ENCODE measurements at regions not wholly inside any gene's neighbourhood (a gene's known extent, or its start where the extent isn't known, plus 50 kb on each side); places are given as distances from the start of the nearest gene placed in this dataset.
"Not testable (repeated sequence)": the region's sequence is repeated elsewhere in the genome, so short reads cannot be mapped to it uniquely, and the experiment has no call there.

DNA sequence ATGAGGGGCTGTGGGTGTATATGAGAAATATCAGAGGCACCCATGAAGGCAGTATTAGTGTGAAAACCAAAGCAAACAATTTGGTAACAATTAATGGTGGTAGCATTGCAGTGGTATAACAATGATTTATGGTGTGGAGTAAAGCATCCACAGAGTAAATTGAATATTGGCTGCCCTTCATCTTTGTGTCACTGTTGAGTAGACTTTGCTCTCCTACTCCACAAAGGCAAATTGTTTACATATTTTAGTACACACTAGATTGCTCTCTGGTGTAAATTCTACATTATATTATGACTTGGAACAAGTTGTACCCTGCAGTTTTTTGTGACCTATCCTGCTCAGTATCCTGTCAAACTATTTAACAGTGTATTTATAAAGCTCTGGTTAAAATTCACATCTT is 455.5 kb upstream of the RORB start:
- H3K4me3 ChIP-seq (ENCODE audit: low read depth, low read length), result no peak overlapping the region
- TF ChIP-seq, protein P1, sequence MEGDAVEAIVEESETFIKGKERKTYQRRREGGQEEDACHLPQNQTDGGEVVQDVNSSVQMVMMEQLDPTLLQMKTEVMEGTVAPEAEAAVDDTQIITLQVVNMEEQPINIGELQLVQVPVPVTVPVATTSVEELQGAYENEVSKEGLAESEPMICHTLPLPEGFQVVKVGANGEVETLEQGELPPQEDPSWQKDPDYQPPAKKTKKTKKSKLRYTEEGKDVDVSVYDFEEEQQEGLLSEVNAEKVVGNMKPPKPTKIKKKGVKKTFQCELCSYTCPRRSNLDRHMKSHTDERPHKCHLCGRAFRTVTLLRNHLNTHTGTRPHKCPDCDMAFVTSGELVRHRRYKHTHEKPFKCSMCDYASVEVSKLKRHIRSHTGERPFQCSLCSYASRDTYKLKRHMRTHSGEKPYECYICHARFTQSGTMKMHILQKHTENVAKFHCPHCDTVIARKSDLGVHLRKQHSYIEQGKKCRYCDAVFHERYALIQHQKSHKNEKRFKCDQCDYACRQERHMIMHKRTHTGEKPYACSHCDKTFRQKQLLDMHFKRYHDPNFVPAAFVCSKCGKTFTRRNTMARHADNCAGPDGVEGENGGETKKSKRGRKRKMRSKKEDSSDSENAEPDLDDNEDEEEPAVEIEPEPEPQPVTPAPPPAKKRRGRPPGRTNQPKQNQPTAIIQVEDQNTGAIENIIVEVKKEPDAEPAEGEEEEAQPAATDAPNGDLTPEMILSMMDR (IDR thresholded peaks at IDR 0.05; ENCODE audit: insufficient read depth, low read length), result no peak
- no peak for DNase-seq (ENCODE audit: low read depth)

DNA sequence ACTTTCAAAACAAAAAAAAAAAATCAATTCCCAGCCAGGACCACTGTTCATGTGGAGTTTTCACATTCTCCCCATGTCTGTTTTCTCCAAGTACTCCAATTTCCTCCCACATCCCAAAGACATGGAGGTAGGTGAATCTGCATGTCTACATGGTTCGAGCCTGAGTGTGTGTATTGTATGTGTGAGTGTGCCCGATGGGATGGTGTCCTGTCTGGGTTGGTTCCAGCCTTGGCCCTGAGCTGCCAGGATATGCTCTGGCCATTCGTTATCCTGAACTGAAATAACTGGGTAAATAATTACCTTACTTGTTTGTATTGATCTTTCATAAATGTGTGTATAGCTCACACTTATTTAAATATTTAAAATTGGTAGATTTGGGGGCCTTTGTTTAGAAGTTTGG is 452.3 kb upstream of the RORB start:
- TF ChIP-seq, protein P1 (IDR thresholded peaks at IDR 0.05; ENCODE audit: insufficient read depth, low read length), result no peak
- DNase-seq (ENCODE audit: low read depth), result no peak
- no peak overlapping the region for H3K4me3 ChIP-seq (ENCODE audit: low read depth, low read length)

DNA sequence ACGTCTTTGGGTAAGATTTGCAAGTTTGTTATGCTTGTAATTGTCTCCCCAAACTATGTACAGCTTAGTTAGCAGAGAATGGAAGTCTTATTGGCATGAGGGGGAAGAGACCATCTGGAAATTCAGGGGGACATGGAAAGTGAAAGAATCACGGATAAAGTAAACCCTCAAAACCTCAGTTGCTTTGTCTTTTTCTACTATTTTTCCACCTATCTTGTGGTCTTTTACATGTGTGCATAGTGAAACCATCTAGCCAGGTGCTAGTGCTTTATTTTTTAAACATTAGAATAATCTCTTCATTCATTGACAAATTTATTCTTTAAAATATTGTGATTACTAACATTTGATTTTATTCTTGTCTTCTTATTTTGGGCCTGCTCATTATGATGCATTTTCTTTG is 441.1 kb upstream of the RORB start:
- DNase-seq (ENCODE audit: low read depth), result no peak
- no peak overlapping the region for H3K4me3 ChIP-seq (ENCODE audit: low read depth, low read length)
- TF ChIP-seq, protein P1 (IDR thresholded peaks at IDR 0.05; ENCODE audit: insufficient read depth, low read length), result no peak

DNA sequence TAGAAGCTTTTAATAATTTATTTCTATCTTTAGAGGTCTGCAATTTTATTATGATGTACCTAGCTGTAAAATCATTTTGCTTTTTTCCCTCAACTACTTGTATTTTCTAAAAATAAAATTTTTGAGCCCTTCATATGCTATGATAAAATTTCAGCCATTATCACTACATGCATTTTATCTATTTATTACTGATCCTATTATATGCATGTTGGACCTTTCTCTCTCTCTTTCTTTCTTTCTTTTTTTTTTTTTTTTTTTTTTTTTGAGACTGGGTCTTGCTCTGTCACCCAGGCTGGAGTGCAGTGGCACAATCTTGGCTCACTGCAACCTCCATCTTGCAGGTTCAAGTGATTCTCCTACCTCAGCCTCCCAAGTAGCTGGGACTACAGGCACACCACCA is 440.1 kb upstream of the RORB start:
- H3K4me3 ChIP-seq (ENCODE audit: low read depth, low read length); DNase-seq (ENCODE audit: low read depth): not testable (repeated sequence)

DNA sequence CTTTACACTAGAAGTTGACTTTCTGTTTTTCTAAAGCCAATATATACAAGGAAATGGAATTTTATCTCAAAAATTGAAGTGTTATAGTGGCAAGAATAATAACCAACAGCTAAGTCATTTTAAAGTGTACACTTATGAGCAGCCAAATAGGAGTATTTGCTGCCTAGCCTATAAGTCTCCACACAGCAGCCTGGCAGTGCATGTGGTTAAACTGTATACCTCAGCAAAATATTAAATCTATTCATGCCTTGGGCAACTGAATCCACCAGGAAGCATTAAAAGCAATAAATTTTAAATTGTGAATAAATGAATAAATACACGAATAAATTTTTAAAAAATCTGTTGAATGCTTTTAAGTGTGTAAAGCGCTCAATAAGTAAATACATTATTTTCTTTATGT is 432.4 kb upstream of the RORB start:
- TF ChIP-seq, protein P1 (IDR thresholded peaks at IDR 0.05; ENCODE audit: insufficient read depth, low read length), result no peak
- no peak for DNase-seq (ENCODE audit: low read depth)

DNA sequence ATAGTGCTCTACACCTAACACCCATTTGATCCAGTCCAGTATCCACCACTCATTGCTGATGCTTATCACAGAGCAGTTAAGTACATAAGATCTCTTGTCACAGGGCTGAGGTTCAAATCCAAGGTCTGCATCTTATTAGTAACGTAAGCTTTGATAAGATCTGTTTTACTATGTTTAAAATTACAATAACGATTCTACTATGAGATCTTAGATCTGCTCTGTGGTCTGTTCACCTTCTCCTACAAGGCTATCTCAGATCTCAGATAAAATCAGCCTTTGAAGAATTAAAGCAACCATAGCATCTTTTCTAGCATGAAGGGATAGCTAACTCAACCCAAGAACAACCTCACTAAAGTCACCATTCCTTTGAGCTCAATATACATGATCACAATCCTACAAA is 431.0 kb upstream of the RORB start:
- H3K4me3 ChIP-seq (ENCODE audit: low read depth, low read length), result no peak overlapping the region
- no peak for DNase-seq (ENCODE audit: low read depth)
- TF ChIP-seq, protein P1 (IDR thresholded peaks at IDR 0.05; ENCODE audit: insufficient read depth, low read length), result no peak

More for the DNA sequence above, 432.4 kb upstream of the RORB start:
- no peak overlapping the region for H3K4me3 ChIP-seq (ENCODE audit: low read depth, low read length)

DNA sequence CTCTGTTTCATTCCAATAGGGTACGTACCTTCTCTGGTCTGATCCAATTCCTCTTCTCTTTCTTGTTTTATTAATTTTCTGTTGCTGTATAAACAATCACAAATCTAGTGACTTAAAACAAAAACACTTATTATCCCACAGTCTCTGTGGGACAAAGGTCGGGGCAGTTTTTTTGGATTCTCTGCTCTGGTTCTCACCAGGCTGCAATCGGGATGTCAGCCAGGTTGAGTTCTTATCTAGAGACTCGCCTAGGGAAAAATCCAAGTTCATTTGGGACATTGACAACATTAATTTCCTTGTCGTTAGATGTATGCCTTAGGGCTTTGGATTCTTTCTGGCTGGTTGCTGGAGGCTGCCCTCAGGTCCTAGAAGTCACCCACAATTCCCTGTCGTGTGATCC is 430.5 kb upstream of the RORB start:
- TF ChIP-seq, protein P1 (IDR thresholded peaks at IDR 0.05; ENCODE audit: insufficient read depth, low read length), result no peak
- H3K4me3 ChIP-seq (ENCODE audit: low read depth, low read length), result no peak overlapping the region
- DNase-seq (ENCODE audit: low read depth), result no peak

All from fibroblast of the aortic adventitia (primary cell).